Testis (tissue), 2 donors: ENCODE measurements at regions not wholly inside any gene's neighbourhood (a gene's known extent, or its start where the extent isn't known, plus 50 kb on each side); places are given as distances from the start of the nearest gene placed in this dataset.
A peak's percentile ranks its signal among the peaks of the same experiment; 100 is the strongest.

Experiments used
- DNase-seq: peaks from one replicate; pipeline ENCODE4 v3.0.0-alpha.2; 2019
- H3K27ac ChIP-seq, 2 donors: fragments of 200-600 bp; sonication (generic); one replicate each; pipeline ENCODE4 v1.5.1; 2019
- H3K27me3 ChIP-seq: fragments of 200-600 bp; sonication (generic); one replicate; pipeline ENCODE4 v1.5.1; 2019
- H3K36me3 ChIP-seq: fragments of 200-600 bp; sonication (generic); one replicate; pipeline ENCODE4 v1.5.1; 2017; ENCODE audit warnings: low read depth; ENCODE audit errors: missing control alignments
- H3K4me1 ChIP-seq: fragments of 200-600 bp; sonication (generic); one replicate; pipeline ENCODE4 v1.5.1; 2019
- H3K4me3 ChIP-seq, 2 donors: fragments of 200-600 bp; sonication (generic); one replicate each; pipeline ENCODE4 v1.5.1; 2017 to 2019
- H3K9me3 ChIP-seq: fragments of 200-600 bp; sonication (generic); one replicate; pipeline ENCODE4 v1.5.1; 2017
- POLR2A ChIP-seq: fragments of 450-650 bp; IDR thresholded peaks from one replicate; pipeline ENCODE4 v1.6.1; 2017; ENCODE audit warnings: antibody characterized with exemption, mild to moderate bottlenecking, moderate library complexity
- WGBS, 2 donors: methylation state at CpG; one replicate each; pipeline ENCODE4 v1.1.5; 2018; 5-methylcytosine and 5-hydroxymethylcytosine counted together
- intact Hi-C: fragments of 100-400 bp; cut with DNase I; formaldehyde crosslinking; loops from one replicate; pipeline ENCODE4 v1.15.1; 2023; ENCODE audit warnings: low total_unique reads
- TF ChIP-seq, protein P1 (sequence below), 3 experiments: fragments of 450-650 bp in 2 of 3; fragments of 200-600 bp in 1 of 3; sonication (generic) in 1 of 3; IDR thresholded peaks; one replicate each; pipeline ENCODE4 v1.5.1; 2016 to 2019; ENCODE audit warnings: antibody characterized with exemption in 3 of 3, mild to moderate bottlenecking in 2 of 3, moderate library complexity in 1 of 3

DNA sequence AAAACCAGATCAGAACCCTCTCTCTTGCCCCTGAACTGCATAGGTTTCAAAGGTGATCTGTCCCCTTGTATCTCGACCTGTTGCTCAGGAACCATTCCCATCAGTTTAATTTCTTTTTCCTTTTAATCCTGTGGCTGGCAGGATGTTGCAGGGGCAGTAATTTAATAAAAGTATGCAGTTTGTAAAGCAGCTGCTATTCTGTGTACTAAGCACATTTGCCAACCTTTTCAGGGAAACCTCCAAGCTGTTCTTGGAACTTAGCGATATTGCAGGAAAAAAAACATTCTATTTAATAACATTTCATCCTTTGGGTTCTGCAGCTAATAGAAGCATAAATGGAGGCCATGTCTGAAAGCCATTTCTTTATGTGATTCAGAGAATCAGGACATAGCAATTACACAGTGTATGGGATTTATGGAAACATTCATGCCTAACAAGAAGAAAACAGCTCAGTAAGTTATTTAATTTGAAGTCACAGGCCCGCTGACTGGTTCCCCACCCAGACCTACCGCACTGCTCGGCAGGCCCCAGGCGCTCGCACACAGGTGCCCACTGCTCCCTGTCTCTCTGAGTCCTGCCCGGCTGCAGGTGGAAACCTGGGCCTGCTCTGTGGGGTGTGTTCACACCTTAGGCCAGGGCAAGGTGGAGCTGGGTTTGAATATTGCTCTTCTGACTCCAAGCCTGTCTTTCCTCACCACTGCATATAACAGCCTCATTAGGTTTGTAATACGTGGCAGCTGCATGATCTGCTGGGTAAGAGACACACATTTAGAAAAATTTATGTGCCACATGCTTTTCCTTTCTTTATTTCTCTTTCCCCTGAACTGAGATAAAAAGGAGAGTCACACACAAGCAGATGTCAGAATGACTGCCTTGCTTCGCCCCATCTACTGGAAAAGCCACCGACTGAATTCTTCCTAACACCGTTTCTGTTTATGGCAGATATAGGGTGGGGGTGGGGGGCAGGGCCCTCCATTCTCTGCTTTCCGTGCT, 119.7 kb downstream of the SLC25A47 start:
- intact Hi-C loops, result no loop called here
- 84 to 88% methylated on average over 12 to 13 of the region's 13 CpGs for WGBS, 2 donors

DNA sequence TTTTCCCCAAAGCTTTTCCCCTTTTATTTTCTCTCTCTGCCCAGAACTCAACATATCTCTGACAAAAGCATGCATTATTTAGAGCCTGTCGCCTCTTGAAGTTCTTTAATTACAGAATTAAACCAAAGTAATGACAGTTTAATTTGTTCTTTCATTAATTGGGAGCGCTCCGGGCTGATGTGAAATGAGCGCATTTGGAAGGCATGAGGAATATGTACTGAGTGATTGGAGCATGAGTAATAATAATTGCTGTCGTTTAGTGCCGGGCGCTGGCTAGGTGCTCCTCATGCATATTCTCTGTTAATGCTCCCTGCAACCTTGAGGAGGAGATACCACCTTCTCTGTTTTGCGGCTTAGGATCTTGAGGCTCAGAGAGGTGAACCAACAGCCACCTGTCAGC, 120.5 kb downstream of the SLC25A47 start:
- no peak for DNase-seq
- Histone ChIP-seq H3K9me3 (no peaks in the 10 kb centered on the region), H3K4me3 (no peak overlapping the region), H3K4me1 (peaks cover 14% of the 10 kb centered on the region), H3K27ac (no peak overlapping the region), H3K36me3 (no peaks in the 10 kb centered on the region), H3K27me3 (no peaks in the 10 kb centered on the region)
- WGBS, 2 donors, result 88 to 93% methylated on average over 8 of the region's 8 CpGs
- TF ChIP-seq, protein P1, sequence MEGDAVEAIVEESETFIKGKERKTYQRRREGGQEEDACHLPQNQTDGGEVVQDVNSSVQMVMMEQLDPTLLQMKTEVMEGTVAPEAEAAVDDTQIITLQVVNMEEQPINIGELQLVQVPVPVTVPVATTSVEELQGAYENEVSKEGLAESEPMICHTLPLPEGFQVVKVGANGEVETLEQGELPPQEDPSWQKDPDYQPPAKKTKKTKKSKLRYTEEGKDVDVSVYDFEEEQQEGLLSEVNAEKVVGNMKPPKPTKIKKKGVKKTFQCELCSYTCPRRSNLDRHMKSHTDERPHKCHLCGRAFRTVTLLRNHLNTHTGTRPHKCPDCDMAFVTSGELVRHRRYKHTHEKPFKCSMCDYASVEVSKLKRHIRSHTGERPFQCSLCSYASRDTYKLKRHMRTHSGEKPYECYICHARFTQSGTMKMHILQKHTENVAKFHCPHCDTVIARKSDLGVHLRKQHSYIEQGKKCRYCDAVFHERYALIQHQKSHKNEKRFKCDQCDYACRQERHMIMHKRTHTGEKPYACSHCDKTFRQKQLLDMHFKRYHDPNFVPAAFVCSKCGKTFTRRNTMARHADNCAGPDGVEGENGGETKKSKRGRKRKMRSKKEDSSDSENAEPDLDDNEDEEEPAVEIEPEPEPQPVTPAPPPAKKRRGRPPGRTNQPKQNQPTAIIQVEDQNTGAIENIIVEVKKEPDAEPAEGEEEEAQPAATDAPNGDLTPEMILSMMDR (IDR thresholded peaks at IDR 0.05), result no peak
- TF ChIP-seq POLR2A, result no peak
- intact Hi-C loops, result no loop called here

More for the DNA sequence above, 119.7 kb downstream of the SLC25A47 start:
- TF ChIP-seq, protein P1 (IDR thresholded peaks at IDR 0.05), result no peak
- no peak for TF ChIP-seq POLR2A
- Histone ChIP-seq H3K36me3 (no peaks in the 10 kb centered on the region), H3K9me3 (no peaks in the 10 kb centered on the region), H3K4me1 (peaks cover 14% of the 10 kb centered on the region), H3K4me3 (no peak overlapping the region), H3K27ac (no peak overlapping the region), H3K27me3 (no peaks in the 10 kb centered on the region)
- no peak for DNase-seq

DNA sequence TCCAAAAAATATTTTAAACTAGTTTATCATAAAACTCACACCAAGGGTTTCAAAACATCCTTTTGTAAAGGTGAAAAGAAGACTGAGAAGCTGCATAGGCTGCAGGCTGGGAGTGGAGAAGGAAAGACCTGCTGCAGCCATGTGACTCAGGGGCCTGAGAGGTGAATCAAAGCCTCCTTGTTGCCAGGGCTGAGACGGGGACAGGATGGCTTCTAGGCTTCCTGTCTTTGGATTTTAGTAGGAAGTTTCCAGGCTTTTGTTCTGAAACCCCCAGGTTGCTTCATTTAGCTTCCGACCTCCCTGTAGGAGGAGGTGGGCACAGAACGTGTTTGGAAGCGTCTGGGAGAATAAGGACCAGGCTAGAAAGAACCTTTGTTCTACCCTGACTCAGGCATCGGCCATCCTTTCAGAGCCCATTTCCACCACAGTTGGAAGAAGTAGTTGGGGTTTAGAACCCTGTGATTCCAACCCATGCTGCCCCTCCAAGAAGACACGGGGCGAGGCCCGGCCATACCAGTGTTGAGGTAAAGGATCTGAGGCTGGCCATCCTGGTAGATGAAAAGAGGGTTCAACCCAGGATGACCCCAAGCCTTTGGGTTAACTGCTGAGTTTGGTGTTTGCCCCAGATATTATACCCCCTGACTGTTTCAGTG, 122.4 kb downstream of the SLC25A47 start:
- WGBS, 2 donors, result 91 to 96% methylated on average over 8 of the region's 8 CpGs
- Histone ChIP-seq H3K27ac (no peak overlapping the region), H3K4me3 (no peak overlapping the region), H3K27me3 (no peaks in the 10 kb centered on the region), H3K36me3 (no peaks in the 10 kb centered on the region), H3K9me3 (no peaks in the 10 kb centered on the region), H3K4me1 (peaks cover 9% of the 10 kb centered on the region)
- TF ChIP-seq, protein P1 (IDR thresholded peaks at IDR 0.05), result no peak
- TF ChIP-seq POLR2A, result no peak
- no peak for DNase-seq
- intact Hi-C loops, result no loop called here

DNA sequence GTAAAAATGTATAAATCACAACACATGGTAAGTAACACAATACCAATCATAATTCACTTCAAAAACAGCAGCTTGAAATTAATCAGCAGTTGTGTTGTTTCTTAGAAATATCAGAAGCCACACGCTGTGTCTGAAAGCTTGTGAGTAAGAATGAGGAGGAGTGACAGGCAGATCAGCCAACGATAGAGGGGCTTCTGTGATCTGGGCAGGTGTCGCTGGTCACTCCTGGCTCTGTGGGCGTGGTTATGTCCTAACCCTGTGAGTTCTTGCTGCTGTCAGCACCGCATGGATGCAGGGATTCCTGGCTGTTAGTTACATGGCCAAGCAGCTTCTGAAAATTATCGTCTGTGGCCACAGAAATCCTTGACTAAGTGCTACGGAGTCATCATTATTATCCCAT, 123.4 kb downstream of the SLC25A47 start:
- H3K27me3 ChIP-seq, result no peaks in the 10 kb centered on the region
- no peak overlapping the region for H3K4me3 ChIP-seq
- TF ChIP-seq, protein P1 (IDR thresholded peaks at IDR 0.05), result no peak
- TF ChIP-seq POLR2A, result no peak
- intact Hi-C loops, result no loop called here
- H3K4me1 ChIP-seq, result no peaks in the 10 kb centered on the region
- H3K9me3 ChIP-seq, result no peaks in the 10 kb centered on the region
- no peak overlapping the region for H3K27ac ChIP-seq
- no peaks in the 10 kb centered on the region for H3K36me3 ChIP-seq
- DNase-seq, result peak; percentile 4
- WGBS, 2 donors, result 84 to 90% methylated on average over 7 of the region's 7 CpGs
